Neural progenitor cell (in vitro differentiated cells): ENCODE measurements at regions not wholly inside any gene's neighbourhood (a gene's known extent, or its start where the extent isn't known, plus 50 kb on each side); places are given as distances from the start of the nearest gene placed in this dataset.

Source experiments
- EZH2 ChIP-seq: fragments of 200-600 bp; sonication (generic); IDR thresholded peaks from 2 replicates; pipeline ENCODE4 v1.6.1; 2017; ENCODE audit warnings: antibody characterized with exemption, mild to moderate bottlenecking, moderate library complexity
- TF ChIP-seq, protein P1 (sequence below): fragments of 200-600 bp; sonication (generic); IDR thresholded peaks from 2 replicates; pipeline ENCODE4 v1.5.1; 2017; ENCODE audit warnings: antibody characterized with exemption, mild to moderate bottlenecking

GRCh38 chr12:93201990-93202389 lies 175.7 kb upstream of the NUDT4 start:
- TF ChIP-seq, protein P1, sequence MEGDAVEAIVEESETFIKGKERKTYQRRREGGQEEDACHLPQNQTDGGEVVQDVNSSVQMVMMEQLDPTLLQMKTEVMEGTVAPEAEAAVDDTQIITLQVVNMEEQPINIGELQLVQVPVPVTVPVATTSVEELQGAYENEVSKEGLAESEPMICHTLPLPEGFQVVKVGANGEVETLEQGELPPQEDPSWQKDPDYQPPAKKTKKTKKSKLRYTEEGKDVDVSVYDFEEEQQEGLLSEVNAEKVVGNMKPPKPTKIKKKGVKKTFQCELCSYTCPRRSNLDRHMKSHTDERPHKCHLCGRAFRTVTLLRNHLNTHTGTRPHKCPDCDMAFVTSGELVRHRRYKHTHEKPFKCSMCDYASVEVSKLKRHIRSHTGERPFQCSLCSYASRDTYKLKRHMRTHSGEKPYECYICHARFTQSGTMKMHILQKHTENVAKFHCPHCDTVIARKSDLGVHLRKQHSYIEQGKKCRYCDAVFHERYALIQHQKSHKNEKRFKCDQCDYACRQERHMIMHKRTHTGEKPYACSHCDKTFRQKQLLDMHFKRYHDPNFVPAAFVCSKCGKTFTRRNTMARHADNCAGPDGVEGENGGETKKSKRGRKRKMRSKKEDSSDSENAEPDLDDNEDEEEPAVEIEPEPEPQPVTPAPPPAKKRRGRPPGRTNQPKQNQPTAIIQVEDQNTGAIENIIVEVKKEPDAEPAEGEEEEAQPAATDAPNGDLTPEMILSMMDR: no peak
- no peak for TF ChIP-seq EZH2
